ENCODE measurements at regions not wholly inside any gene's neighbourhood (a gene's known extent, or its start where the extent isn't known, plus 50 kb on each side); places are given as distances from the start of the nearest gene placed in this dataset.
A peak's percentile ranks its signal among the peaks of the same experiment; 100 is the strongest.

GRCh38 chr4:56200275-56200674 is 187.0 kb downstream of the AASDH start:
- peak; percentile 26; the same call in 1 of the 3 replicates for ATAC-seq
- TF ChIP-seq RARB (CRISPR knock-in tag; IDR thresholded peaks at IDR 0.05) (no peak), BACH2 (CRISPR knock-in tag; IDR thresholded peaks at IDR 0.05; ENCODE audit: borderline replicate concordance) (no peak), TCF4 (CRISPR knock-in tag; IDR thresholded peaks at IDR 0.05; ENCODE audit: borderline replicate concordance) (no peak), CREB5 (CRISPR knock-in tag; IDR thresholded peaks at IDR 0.05; ENCODE audit: low read depth) (no peak), ZNF565 (CRISPR knock-in tag; conservative IDR thresholded peaks at IDR 0.05; ENCODE audit: low read depth) (no peak), ZFP30 (CRISPR knock-in tag; IDR thresholded peaks at IDR 0.05) (no peak), ZC3H10 (CRISPR knock-in tag; IDR thresholded peaks at IDR 0.05) (no peak), OSR1 (CRISPR knock-in tag; IDR thresholded peaks at IDR 0.05) (no peak), ZFP3 (CRISPR knock-in tag; IDR thresholded peaks at IDR 0.05) (no peak)
- TF ChIP-seq, protein P1, sequence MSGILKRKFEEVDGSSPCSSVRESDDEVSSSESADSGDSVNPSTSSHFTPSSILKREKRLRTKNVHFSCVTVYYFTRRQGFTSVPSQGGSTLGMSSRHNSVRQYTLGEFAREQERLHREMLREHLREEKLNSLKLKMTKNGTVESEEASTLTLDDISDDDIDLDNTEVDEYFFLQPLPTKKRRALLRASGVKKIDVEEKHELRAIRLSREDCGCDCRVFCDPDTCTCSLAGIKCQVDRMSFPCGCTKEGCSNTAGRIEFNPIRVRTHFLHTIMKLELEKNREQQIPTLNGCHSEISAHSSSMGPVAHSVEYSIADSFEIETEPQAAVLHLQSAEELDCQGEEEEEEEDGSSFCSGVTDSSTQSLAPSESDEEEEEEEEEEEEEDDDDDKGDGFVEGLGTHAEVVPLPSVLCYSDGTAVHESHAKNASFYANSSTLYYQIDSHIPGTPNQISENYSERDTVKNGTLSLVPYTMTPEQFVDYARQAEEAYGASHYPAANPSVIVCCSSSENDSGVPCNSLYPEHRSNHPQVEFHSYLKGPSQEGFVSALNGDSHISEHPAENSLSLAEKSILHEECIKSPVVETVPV (CRISPR knock-in tag; IDR thresholded peaks at IDR 0.05) = no peak

GRCh38 chr4:56198265-56198664 is 189.0 kb downstream of the AASDH start:
- TF ChIP-seq TCF4 (CRISPR knock-in tag; IDR thresholded peaks at IDR 0.05; ENCODE audit: borderline replicate concordance) = no peak
- TF ChIP-seq PPARA (CRISPR knock-in tag; IDR thresholded peaks at IDR 0.05; ENCODE audit: borderline replicate concordance) = no peak
- no peak for TF ChIP-seq SNAI2 (CRISPR knock-in tag; IDR thresholded peaks at IDR 0.05)
- no peak for TF ChIP-seq ZFP3 (CRISPR knock-in tag; IDR thresholded peaks at IDR 0.05)
- no peak for TF ChIP-seq ZNF565 (CRISPR knock-in tag; conservative IDR thresholded peaks at IDR 0.05; ENCODE audit: low read depth)
- TF ChIP-seq ZC3H10 (CRISPR knock-in tag; IDR thresholded peaks at IDR 0.05) = no peak
- no peak for ATAC-seq

DNA sequence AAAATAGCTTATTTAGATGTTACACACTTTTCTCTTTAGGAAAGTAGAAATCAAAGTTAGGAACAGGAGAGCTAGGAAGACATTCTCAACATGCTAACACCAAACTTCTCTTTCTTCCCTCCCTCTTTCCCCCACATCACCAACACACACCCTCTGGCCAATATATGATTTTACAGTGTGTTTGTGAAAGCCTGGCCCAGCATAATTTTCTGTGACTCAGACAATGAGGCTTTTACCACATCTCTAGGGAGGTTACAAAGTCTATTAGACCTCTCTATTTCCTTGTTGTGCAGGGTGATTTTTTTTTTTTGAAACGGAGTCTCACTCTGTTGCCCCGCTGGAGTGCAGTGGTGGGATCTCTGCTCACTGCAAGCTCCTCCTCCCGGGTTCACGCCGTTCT is 189.9 kb downstream of the AASDH start:
- ATAC-seq = no peak
- TF ChIP-seq ESRRG (CRISPR knock-in tag; IDR thresholded peaks at IDR 0.05) (no peak), ZNF8 (CRISPR knock-in tag; IDR thresholded peaks at IDR 0.05) (no peak), TOX (CRISPR knock-in tag; IDR thresholded peaks at IDR 0.05; ENCODE audit: borderline replicate concordance) (no peak), ZNF565 (CRISPR knock-in tag; conservative IDR thresholded peaks at IDR 0.05; ENCODE audit: low read depth) (no peak), CSDC2 (CRISPR knock-in tag; IDR thresholded peaks at IDR 0.05) (no peak), ZC3H10 (CRISPR knock-in tag; IDR thresholded peaks at IDR 0.05) (no peak), TSHZ2 (CRISPR knock-in tag; IDR thresholded peaks at IDR 0.05) (no peak), ZNF70 (CRISPR knock-in tag; IDR thresholded peaks at IDR 0.05) (no peak), ISL1 (CRISPR knock-in tag; IDR thresholded peaks at IDR 0.05) (no peak), SNAI2 (CRISPR knock-in tag; IDR thresholded peaks at IDR 0.05) (no peak)
- TF ChIP-seq, protein P1 (CRISPR knock-in tag; IDR thresholded peaks at IDR 0.05) = no peak
- TF ChIP-seq, protein P2, sequence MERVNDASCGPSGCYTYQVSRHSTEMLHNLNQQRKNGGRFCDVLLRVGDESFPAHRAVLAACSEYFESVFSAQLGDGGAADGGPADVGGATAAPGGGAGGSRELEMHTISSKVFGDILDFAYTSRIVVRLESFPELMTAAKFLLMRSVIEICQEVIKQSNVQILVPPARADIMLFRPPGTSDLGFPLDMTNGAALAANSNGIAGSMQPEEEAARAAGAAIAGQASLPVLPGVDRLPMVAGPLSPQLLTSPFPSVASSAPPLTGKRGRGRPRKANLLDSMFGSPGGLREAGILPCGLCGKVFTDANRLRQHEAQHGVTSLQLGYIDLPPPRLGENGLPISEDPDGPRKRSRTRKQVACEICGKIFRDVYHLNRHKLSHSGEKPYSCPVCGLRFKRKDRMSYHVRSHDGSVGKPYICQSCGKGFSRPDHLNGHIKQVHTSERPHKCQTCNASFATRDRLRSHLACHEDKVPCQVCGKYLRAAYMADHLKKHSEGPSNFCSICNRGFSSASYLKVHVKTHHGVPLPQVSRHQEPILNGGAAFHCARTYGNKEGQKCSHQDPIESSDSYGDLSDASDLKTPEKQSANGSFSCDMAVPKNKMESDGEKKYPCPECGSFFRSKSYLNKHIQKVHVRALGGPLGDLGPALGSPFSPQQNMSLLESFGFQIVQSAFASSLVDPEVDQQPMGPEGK (CRISPR knock-in tag; IDR thresholded peaks at IDR 0.05; ENCODE audit: borderline replicate concordance) = no peak

- no peak for ATAC-seq
- TF ChIP-seq CREB5 (CRISPR knock-in tag; IDR thresholded peaks at IDR 0.05; ENCODE audit: low read depth) (no peak), ISL1 (CRISPR knock-in tag; IDR thresholded peaks at IDR 0.05) (no peak), OSR1 (CRISPR knock-in tag; IDR thresholded peaks at IDR 0.05) (no peak), ZNF70 (CRISPR knock-in tag; IDR thresholded peaks at IDR 0.05) (no peak), RARB (CRISPR knock-in tag; IDR thresholded peaks at IDR 0.05) (no peak), ZNF565 (CRISPR knock-in tag; conservative IDR thresholded peaks at IDR 0.05; ENCODE audit: low read depth) (no peak), ZC3H10 (CRISPR knock-in tag; IDR thresholded peaks at IDR 0.05) (no peak), PPARA (CRISPR knock-in tag; IDR thresholded peaks at IDR 0.05; ENCODE audit: borderline replicate concordance) (no peak), CSDC2 (CRISPR knock-in tag; IDR thresholded peaks at IDR 0.05) (no peak), GLIS3 (CRISPR knock-in tag; IDR thresholded peaks at IDR 0.05) (no peak)
- TF ChIP-seq, protein P2 (CRISPR knock-in tag; IDR thresholded peaks at IDR 0.05; ENCODE audit: borderline replicate concordance) = no peak
Measured at GRCh38 chr4:56195025-56195424, 192.3 kb downstream of the AASDH start.
